Mucosa of rectum (tissue), 2 donors: ENCODE measurements at regions not wholly inside any gene's neighbourhood (a gene's known extent, or its start where the extent isn't known, plus 50 kb on each side); places are given as distances from the start of the nearest gene placed in this dataset.
"Not testable (repeated sequence)": the region's sequence is repeated elsewhere in the genome, so short reads cannot be mapped to it uniquely, and the experiment has no call there.

Source experiments
- H3K27ac ChIP-seq, 2 donors: one replicate each; pipeline ENCODE4 v1.7.0; 2013; ENCODE audit warnings: inconsistent platforms in 2 of 2, low read depth in 2 of 2, low read length in 2 of 2
- H3K27me3 ChIP-seq, 2 donors: one replicate each; pipeline ENCODE4 v1.7.0; 2013; ENCODE audit warnings: low read length in 2 of 2; ENCODE audit not compliant: control insufficient read depth in 2 of 2, insufficient read depth in 2 of 2
- H3K36me3 ChIP-seq, 2 donors: one replicate each; pipeline ENCODE4 v1.7.0; 2013; ENCODE audit warnings: low read length in 2 of 2; ENCODE audit not compliant: control insufficient read depth in 2 of 2, insufficient read depth in 2 of 2
- H3K4me1 ChIP-seq, 2 donors: one replicate each; pipeline ENCODE4 v1.7.0; 2013; ENCODE audit warnings: low read length in 2 of 2, mild to moderate bottlenecking in 1 of 2; ENCODE audit not compliant: control insufficient read depth in 2 of 2, insufficient read depth in 2 of 2
- H3K4me3 ChIP-seq, 2 donors: one replicate each; pipeline ENCODE4 v1.7.0; 2013; ENCODE audit warnings: low read length in 2 of 2
- H3K9ac ChIP-seq, 2 donors: one replicate each; pipeline ENCODE4 v1.7.0; 2013; ENCODE audit warnings: low read length in 2 of 2, low read depth in 1 of 2, mild to moderate bottlenecking in 1 of 2
- H3K9me3 ChIP-seq, 2 donors: one replicate each; pipeline ENCODE4 v1.7.0; 2013; ENCODE audit warnings: low read length in 2 of 2; ENCODE audit not compliant: control insufficient read depth in 2 of 2
- donor health status: healthy.
- donor health status: Normal muscosa, but diverticular disease.

GRCh38 chrX:9388450-9388849, 76.4 kb upstream of the TBL1X start:
- Histone ChIP-seq H3K27ac (no peak overlapping the region), H3K36me3 (no peaks in the 10 kb centered on the region), H3K9me3 (no peaks in the 10 kb centered on the region), H3K27me3 (no peaks in the 10 kb centered on the region), H3K4me3 (no peak overlapping the region), H3K4me1 (no peaks in the 10 kb centered on the region), H3K9ac (no peak overlapping the region)

- no peaks in the 10 kb centered on the region for H3K9me3 ChIP-seq
- H3K9ac ChIP-seq: no peak overlapping the region
- H3K4me1 ChIP-seq: no peaks in the 10 kb centered on the region
- H3K27me3 ChIP-seq: no peaks in the 10 kb centered on the region
- no peak overlapping the region for H3K4me3 ChIP-seq
- no peak overlapping the region for H3K27ac ChIP-seq
- no peaks in the 10 kb centered on the region for H3K36me3 ChIP-seq
These were observed 74.7 kb upstream of the TBL1X start for GRCh38 chrX:9390121-9390520.

GRCh38 chrX:9390693-9391368, 74.0 kb upstream of the TBL1X start:
- Histone ChIP-seq H3K4me1 (no peaks in the 10 kb centered on the region), H3K36me3 (no peaks in the 10 kb centered on the region), H3K9me3 (no peaks in the 10 kb centered on the region), H3K27me3 (no peaks in the 10 kb centered on the region), H3K4me3 (no peak overlapping the region), H3K27ac (no peak overlapping the region), H3K9ac (no peak overlapping the region)

DNA sequence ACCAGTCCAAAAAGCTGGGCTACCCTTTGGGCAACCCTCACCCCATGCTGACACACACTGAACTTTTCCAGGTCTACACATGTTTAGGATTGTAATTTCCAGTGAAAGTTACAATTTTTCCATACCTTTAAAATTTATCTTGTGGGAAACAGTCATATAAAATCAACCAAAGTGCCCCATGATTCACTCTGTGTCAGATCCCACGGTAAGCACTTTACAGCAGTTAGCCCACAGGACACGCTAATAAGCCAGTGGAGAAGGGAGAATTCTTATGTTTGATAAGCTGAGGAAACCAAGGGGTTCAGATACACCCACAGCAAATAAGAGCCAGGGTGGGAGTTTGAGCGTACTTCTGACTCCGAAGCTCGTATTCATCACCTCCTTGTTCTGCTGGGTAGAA, 72.4 kb upstream of the TBL1X start:
- no peak overlapping the region for H3K27ac ChIP-seq
- H3K4me1 ChIP-seq: no peaks in the 10 kb centered on the region
- no peaks in the 10 kb centered on the region for H3K27me3 ChIP-seq
- no peak overlapping the region for H3K4me3 ChIP-seq
- H3K9ac ChIP-seq: no peak overlapping the region
- H3K36me3 ChIP-seq: no peaks in the 10 kb centered on the region
- H3K9me3 ChIP-seq: no peaks in the 10 kb centered on the region

GRCh38 chrX:9393571-9393970, 71.3 kb upstream of the TBL1X start:
- H3K4me1 ChIP-seq: no peaks in the 10 kb centered on the region
- no peaks in the 10 kb centered on the region for H3K9me3 ChIP-seq
- no peak overlapping the region for H3K9ac ChIP-seq
- H3K36me3 ChIP-seq: no peaks in the 10 kb centered on the region
- no peaks in the 10 kb centered on the region for H3K27me3 ChIP-seq
- no peak overlapping the region for H3K27ac ChIP-seq
- H3K4me3 ChIP-seq: no peak overlapping the region

DNA sequence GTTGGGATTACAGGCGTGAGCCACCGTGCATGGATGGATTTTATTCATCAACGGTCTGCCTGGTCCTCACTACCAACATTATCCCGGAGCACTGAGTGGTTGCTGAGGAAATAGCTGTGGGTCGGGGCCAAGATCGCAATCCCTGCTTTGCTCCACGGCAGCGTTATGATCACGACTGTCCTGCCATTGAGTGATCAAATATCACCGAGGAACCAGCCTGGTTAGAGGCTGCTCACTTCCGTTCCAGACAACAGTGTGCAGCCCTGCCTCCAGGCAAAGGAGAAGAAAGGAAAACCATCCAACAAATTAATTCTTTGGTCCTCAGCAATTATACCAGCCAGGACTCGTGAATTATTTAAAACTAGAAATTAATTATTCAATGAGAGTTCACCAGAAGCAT, 70.6 kb upstream of the TBL1X start:
- Histone ChIP-seq H3K27ac (no peak overlapping the region), H3K36me3 (no peaks in the 10 kb centered on the region), H3K4me1 (no peaks in the 10 kb centered on the region), H3K4me3 (no peak overlapping the region), H3K9ac (no peak overlapping the region), H3K9me3 (no peaks in the 10 kb centered on the region), H3K27me3 (no peaks in the 10 kb centered on the region)

DNA sequence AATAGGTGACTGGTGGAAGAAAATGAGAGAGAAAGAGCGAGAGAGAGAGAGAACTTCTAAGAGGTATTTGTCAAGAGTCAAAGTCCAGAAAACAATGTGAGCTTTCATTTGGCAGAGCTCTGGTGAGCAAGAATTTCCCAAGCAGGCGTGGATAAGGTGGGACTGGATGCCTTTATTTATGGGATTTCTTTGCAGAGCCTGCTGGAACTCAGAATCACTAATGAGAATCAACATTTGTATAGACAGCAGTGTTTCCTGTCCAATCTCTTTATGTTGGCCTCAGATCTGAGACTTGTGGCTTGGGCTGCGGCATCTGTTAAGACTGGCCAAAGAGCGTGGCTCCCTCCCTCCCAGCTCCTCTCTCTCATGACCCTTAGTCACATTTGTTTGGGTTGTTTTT, 67.9 kb upstream of the TBL1X start:
- Histone ChIP-seq H3K27ac (no peak overlapping the region), H3K4me3 (no peak overlapping the region), H3K36me3 (no peaks in the 10 kb centered on the region), H3K4me1 (no peaks in the 10 kb centered on the region), H3K27me3 (peaks cover 0 to 2% of the 10 kb centered on the region in 2 donors), H3K9me3 (no peaks in the 10 kb centered on the region), H3K9ac (no peak overlapping the region)

GRCh38 chrX:9401051-9401450, 63.8 kb upstream of the TBL1X start:
- H3K4me3 ChIP-seq: no peak overlapping the region
- no peak overlapping the region for H3K27ac ChIP-seq
- peaks cover 0 to 2% of the 10 kb centered on the region in 2 donors for H3K27me3 ChIP-seq
- H3K9me3 ChIP-seq: no peaks in the 10 kb centered on the region
- no peaks in the 10 kb centered on the region for H3K36me3 ChIP-seq
- no peaks in the 10 kb centered on the region for H3K4me1 ChIP-seq
- no peak overlapping the region for H3K9ac ChIP-seq

- Histone ChIP-seq H3K36me3 (no peaks in the 10 kb centered on the region), H3K9ac (no peak overlapping the region), H3K27ac (no peak overlapping the region), H3K4me1 (no peaks in the 10 kb centered on the region), H3K9me3 (peaks cover 0 to 2% of the 10 kb centered on the region in 2 donors), H3K27me3 (peaks cover 0 to 2% of the 10 kb centered on the region in 2 donors), H3K4me3 (no peak overlapping the region)
These were observed 61.5 kb upstream of the TBL1X start for GRCh38 chrX:9403374-9403773.

- not testable (repeated sequence) for H3K9me3 ChIP-seq, H3K27ac ChIP-seq, H3K4me1 ChIP-seq, H3K36me3 ChIP-seq, H3K9ac ChIP-seq, H3K4me3 ChIP-seq, H3K27me3 ChIP-seq
These were observed 59.2 kb upstream of the TBL1X start for GRCh38 chrX:9405635-9406034.

DNA sequence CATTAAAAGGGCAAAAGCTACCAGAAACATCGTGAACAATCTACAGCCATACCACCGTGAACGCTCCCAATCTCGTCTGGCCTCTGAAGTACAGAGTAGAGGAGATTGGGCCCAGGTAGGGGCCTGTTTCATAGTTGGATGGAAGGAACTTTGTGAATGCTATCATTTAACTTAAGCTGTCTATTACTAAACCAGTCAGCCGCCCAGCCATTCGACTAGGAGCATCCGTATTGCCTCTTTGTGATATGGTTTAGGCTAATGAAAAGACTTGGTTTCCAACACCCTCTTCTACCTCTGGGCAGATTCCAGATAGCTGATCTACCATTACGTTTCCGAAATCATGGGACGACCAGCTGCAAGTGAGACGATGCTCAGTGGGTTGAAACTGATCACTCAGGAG, 54.0 kb upstream of the TBL1X start:
- H3K36me3 ChIP-seq: not testable (repeated sequence)

More for the DNA sequence above, 54.0 kb upstream of the TBL1X start:
- H3K4me1 ChIP-seq, H3K9me3 ChIP-seq, H3K9ac ChIP-seq, H3K27ac ChIP-seq, H3K4me3 ChIP-seq, H3K27me3 ChIP-seq: not testable (repeated sequence)
